Gastrocnemius medialis (tissue), 4 donors: ENCODE measurements at regions not wholly inside any gene's neighbourhood (a gene's known extent, or its start where the extent isn't known, plus 50 kb on each side); places are given as distances from the start of the nearest gene placed in this dataset.

Source experiments
- CTCF ChIP-seq, 5 experiments: fragments of 450-650 bp in 3 of 5; fragments of 200-600 bp in 2 of 5; sonication (generic) in 2 of 5; IDR thresholded peaks in 4 of 5; conservative IDR thresholded peaks in 1 of 5; 1 replicate in 4 of 5; 2 replicates in 1 of 5; pipeline ENCODE4 v1.5.1; 2016 to 2019; ENCODE audit warnings: antibody characterized with exemption in 5 of 5, mild to moderate bottlenecking in 3 of 5, moderate library complexity in 3 of 5
- POLR2A ChIP-seq, 2 donors: fragments of 450-650 bp; IDR thresholded peaks; one replicate each; pipeline ENCODE4 v1.6.1; 2017; ENCODE audit warnings: antibody characterized with exemption in 2 of 2, mild to moderate bottlenecking in 2 of 2, moderate library complexity in 2 of 2

- TF ChIP-seq CTCF (IDR thresholded peaks at IDR 0.05 in 4 of 5, conservative IDR thresholded peaks at IDR 0.05 in 1 of 5) (no peak), POLR2A (IDR thresholded peaks at IDR 0.05) (no peak)
These were observed 116.1 kb upstream of the KLHL25 start for GRCh38 chr15:85910834-85911233.
